ENCODE measurements at regions not wholly inside any gene's neighbourhood (a gene's known extent, or its start where the extent isn't known, plus 50 kb on each side); places are given as distances from the start of the nearest gene placed in this dataset.

- DNase-seq (ENCODE audit: low spot score) = no peak
These were observed 215.1 kb upstream of the CNR1 start for GRCh38 chr6:88381289-88381642.

- DNase-seq (ENCODE audit: low spot score) = no peak
These were observed 214.6 kb upstream of the CNR1 start for GRCh38 chr6:88380618-88381288.

- DNase-seq (ENCODE audit: low spot score) = peak; percentile 25
These were observed 213.9 kb upstream of the CNR1 start for GRCh38 chr6:88380083-88380482.

GRCh38 chr6:88378639-88379038, 212.5 kb upstream of the CNR1 start:
- no peak for DNase-seq (ENCODE audit: low spot score)

GRCh38 chr6:88377976-88378568, 211.9 kb upstream of the CNR1 start:
- DNase-seq (ENCODE audit: low spot score) = no peak

- DNase-seq (ENCODE audit: low spot score) = no peak
These were observed 210.7 kb upstream of the CNR1 start for GRCh38 chr6:88376768-88377387.

GRCh38 chr6:88376197-88376596, 210.1 kb upstream of the CNR1 start:
- DNase-seq (ENCODE audit: low spot score) = no peak

GRCh38 chr6:88374553-88374952, 208.4 kb upstream of the CNR1 start:
- no peak for DNase-seq (ENCODE audit: low spot score)

- no peak for DNase-seq (ENCODE audit: low spot score)
These were observed 205.3 kb upstream of the CNR1 start for GRCh38 chr6:88371480-88371879.

- DNase-seq (ENCODE audit: low spot score) = no peak
These were observed 204.1 kb upstream of the CNR1 start for GRCh38 chr6:88370127-88370710.

- no peak for DNase-seq (ENCODE audit: low spot score)
These were observed 203.1 kb upstream of the CNR1 start for GRCh38 chr6:88369262-88369661.

- no peak for DNase-seq (ENCODE audit: low spot score)
These were observed 202.1 kb upstream of the CNR1 start for GRCh38 chr6:88368071-88368787.

GRCh38 chr6:88367248-88367647, 201.1 kb upstream of the CNR1 start:
- no peak for DNase-seq (ENCODE audit: low spot score)

GRCh38 chr6:88366672-88367071, 200.5 kb upstream of the CNR1 start:
- DNase-seq (ENCODE audit: low spot score) = no peak

- no peak for DNase-seq (ENCODE audit: low spot score)
These were observed 199.5 kb upstream of the CNR1 start for GRCh38 chr6:88365656-88366055.

- no peak for DNase-seq (ENCODE audit: low spot score)
These were observed 199.1 kb upstream of the CNR1 start for GRCh38 chr6:88365230-88365629.

- DNase-seq (ENCODE audit: low spot score) = no peak
These were observed 195.6 kb upstream of the CNR1 start for GRCh38 chr6:88361754-88362153.

GRCh38 chr6:88361298-88361697, 195.2 kb upstream of the CNR1 start:
- no peak for DNase-seq (ENCODE audit: low spot score)

GRCh38 chr6:88360203-88360797, 194.2 kb upstream of the CNR1 start:
- no peak for DNase-seq (ENCODE audit: low spot score)

- no peak for DNase-seq (ENCODE audit: low spot score)
These were observed 193.5 kb upstream of the CNR1 start for GRCh38 chr6:88359530-88360202.

GRCh38 chr6:88358846-88359245, 192.7 kb upstream of the CNR1 start:
- no peak for DNase-seq (ENCODE audit: low spot score)

GRCh38 chr6:88349511-88349910, 183.4 kb upstream of the CNR1 start:
- no peak for DNase-seq (ENCODE audit: low spot score)

Data from globus pallidus (tissue), 1 donor.